ENCODE measurements at regions not wholly inside any gene's neighbourhood (a gene's known extent, or its start where the extent isn't known, plus 50 kb on each side); places are given as distances from the start of the nearest gene placed in this dataset.

DNA sequence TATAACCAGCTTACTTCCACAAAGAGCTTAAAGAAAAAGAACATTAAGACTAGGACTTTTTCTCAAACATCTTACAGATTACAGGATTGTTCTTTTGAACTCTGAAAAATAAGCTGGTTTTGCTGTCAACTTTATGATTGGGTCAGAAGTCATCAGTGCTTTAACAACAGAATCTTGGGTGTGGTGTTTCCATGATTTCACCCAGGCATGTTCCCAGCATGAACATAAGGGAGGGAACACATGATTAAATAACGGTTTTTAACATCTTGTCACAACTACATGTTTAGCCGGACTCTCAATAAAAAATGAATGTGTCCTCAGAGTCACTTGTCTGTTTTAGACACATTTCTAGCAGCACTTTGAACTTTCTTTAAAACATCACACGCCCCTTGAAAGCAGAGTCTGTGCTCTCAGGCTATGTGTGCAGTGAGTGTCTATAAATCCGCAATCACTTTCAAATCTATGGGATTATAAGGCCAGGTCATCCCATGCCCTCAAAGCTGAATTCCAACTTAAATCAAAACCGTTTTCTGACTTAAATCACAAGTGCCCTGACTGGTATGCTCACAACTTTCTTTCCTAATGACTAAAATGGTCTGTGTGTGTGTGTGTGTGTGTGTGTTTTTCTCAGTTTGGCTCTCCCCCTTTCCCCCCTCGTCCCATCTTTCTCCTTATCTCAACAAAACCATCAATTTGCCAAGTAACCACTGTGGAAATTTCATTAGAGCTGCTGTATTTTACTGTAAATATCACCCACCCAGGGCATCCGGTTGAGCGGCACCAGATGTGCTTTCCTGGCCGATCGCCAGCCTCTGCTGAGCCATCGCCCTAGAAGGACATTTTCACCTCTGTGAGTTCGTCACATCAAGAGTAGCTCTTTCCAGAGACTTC, 216.8 kb upstream of the DTNBP1 start:
- Histone ChIP-seq H3K27ac (no peak overlapping the region), H3K27me3 (ENCODE audit: insufficient read depth in 3 of 3, low read length in 2 of 3) (no peaks in the 10 kb centered on the region), H3K36me3 (ENCODE audit: insufficient read depth in 1 of 2, low read depth in 1 of 2) (no peaks in the 10 kb centered on the region), H3K4me3 (no peak overlapping the region), H3K9me3 (no peaks in the 10 kb centered on the region), H3K4me1 (peaks cover 4% of the 10 kb centered on the region)
- DNase-seq (peak; percentile 71 to 85), ATAC-seq (peak in 2 of 4 donors; percentile 38 to 61)
- intact Hi-C loops (cut with DNase I), result loop anchor here in 1 of 2 donors (10.0 kb wide), 1 partner anchor 235 kb away; no protein-coding TSS in a partner anchor
- 31 to 37% (median 36%) methylated on average over 12 of the region's 12 CpGs for WGBS, 3 donors
- TF ChIP-seq, protein P1, sequence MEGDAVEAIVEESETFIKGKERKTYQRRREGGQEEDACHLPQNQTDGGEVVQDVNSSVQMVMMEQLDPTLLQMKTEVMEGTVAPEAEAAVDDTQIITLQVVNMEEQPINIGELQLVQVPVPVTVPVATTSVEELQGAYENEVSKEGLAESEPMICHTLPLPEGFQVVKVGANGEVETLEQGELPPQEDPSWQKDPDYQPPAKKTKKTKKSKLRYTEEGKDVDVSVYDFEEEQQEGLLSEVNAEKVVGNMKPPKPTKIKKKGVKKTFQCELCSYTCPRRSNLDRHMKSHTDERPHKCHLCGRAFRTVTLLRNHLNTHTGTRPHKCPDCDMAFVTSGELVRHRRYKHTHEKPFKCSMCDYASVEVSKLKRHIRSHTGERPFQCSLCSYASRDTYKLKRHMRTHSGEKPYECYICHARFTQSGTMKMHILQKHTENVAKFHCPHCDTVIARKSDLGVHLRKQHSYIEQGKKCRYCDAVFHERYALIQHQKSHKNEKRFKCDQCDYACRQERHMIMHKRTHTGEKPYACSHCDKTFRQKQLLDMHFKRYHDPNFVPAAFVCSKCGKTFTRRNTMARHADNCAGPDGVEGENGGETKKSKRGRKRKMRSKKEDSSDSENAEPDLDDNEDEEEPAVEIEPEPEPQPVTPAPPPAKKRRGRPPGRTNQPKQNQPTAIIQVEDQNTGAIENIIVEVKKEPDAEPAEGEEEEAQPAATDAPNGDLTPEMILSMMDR (IDR thresholded peaks at IDR 0.05), result no peak

DNA sequence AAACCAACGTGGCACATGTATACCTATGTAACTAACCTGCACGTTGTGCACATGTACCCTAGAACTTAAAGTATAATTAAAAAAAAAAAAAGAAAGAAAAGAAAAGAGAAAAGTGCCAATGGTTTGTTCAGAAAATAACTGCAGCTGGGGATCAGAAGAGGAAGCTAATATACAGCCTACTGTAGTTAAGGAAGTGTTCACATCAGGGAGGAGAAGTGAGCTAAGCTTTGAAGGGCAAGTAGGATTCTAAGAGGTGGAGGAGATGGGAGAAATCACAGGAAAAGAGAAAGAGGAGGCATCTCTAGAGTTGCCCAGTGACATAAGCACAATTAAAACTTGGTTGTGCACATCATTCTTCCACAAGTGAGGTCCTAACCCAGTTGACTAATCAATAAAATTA, 214.4 kb upstream of the DTNBP1 start:
- H3K27ac ChIP-seq, result no peak overlapping the region
- WGBS, 3 donors, result 85 to 98% (median 94%) methylated on average over 2 of the region's 2 CpGs
- no peaks in the 10 kb centered on the region for H3K9me3 ChIP-seq
- H3K36me3 ChIP-seq (ENCODE audit: insufficient read depth in 1 of 2, low read depth in 1 of 2), result no peaks in the 10 kb centered on the region
- intact Hi-C loops (cut with DNase I), result no loop called here
- no peak overlapping the region for H3K4me3 ChIP-seq
- TF ChIP-seq, protein P1 (IDR thresholded peaks at IDR 0.05), result no peak
- no peaks in the 10 kb centered on the region for H3K4me1 ChIP-seq
- H3K27me3 ChIP-seq (ENCODE audit: insufficient read depth in 3 of 3, low read length in 2 of 3), result no peaks in the 10 kb centered on the region
- DNase-seq (no peak), ATAC-seq (no peak)

DNA sequence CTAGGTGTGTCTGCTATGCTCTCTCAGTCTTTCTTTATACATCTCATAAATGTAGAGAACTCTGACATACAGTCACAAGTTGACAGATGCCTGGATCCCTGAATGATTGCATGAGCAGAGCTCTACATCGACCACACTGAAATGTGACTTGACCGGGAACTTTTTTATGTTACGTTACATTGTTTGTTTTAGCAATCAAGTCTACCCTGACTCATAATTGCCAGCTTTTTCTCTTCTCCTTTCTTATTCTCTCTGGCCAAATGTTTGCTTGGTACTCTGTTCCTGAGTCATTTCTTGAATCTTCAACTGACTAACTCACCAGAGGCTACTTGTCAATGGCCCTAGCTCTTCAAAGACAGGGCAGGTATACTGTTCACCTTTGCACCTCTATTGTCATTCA, 213.6 kb upstream of the DTNBP1 start:
- ATAC-seq (no peak), DNase-seq (no peak)
- no peaks in the 10 kb centered on the region for H3K36me3 ChIP-seq (ENCODE audit: insufficient read depth in 1 of 2, low read depth in 1 of 2)
- no peak overlapping the region for H3K4me3 ChIP-seq
- no peak overlapping the region for H3K27ac ChIP-seq
- H3K27me3 ChIP-seq (ENCODE audit: insufficient read depth in 3 of 3, low read length in 2 of 3), result no peaks in the 10 kb centered on the region
- WGBS, 3 donors, result 83 to 89% (median 88%) methylated on average over 3 of the region's 3 CpGs
- TF ChIP-seq, protein P1 (IDR thresholded peaks at IDR 0.05), result no peak
- H3K9me3 ChIP-seq, result no peaks in the 10 kb centered on the region
- intact Hi-C loops (cut with DNase I), result no loop called here
- H3K4me1 ChIP-seq, result no peaks in the 10 kb centered on the region

DNA sequence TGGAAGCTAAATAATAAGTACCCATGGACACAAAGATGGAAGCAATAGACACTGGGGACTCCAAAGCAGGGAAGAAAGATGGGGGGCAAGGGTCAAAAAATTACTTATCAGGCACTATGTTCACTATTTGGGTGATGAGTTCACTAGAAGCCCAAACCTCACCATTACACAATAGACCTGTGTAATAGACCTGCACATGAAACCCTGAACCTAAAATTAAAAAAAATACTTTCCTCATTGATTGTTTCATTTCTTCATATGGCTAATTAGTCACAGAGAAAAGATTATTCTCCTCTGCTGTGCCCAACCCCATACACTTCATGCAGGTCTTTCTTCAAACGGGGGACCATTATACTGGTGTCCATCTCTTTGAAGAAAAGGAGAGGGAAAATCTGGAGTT, 213.0 kb upstream of the DTNBP1 start:
- WGBS, 3 donors, result 85 to 100% (median 96%) methylated on average over 1 of the region's 1 CpG

More for the DNA sequence above, 213.0 kb upstream of the DTNBP1 start:
- Histone ChIP-seq H3K36me3 (ENCODE audit: insufficient read depth in 1 of 2, low read depth in 1 of 2) (no peaks in the 10 kb centered on the region), H3K27ac (no peak overlapping the region), H3K4me1 (no peaks in the 10 kb centered on the region), H3K27me3 (ENCODE audit: insufficient read depth in 3 of 3, low read length in 2 of 3) (no peaks in the 10 kb centered on the region), H3K9me3 (no peaks in the 10 kb centered on the region), H3K4me3 (no peak overlapping the region)
- no peak for DNase-seq
- ATAC-seq, result no peak
- intact Hi-C loops (cut with DNase I), result no loop called here
- TF ChIP-seq, protein P1 (IDR thresholded peaks at IDR 0.05), result no peak
